Fibroblast of the aortic adventitia (primary cell): ENCODE measurements at regions not wholly inside any gene's neighbourhood (a gene's known extent, or its start where the extent isn't known, plus 50 kb on each side); places are given as distances from the start of the nearest gene placed in this dataset.

Source experiments
- DNase-seq: peaks from one replicate; pipeline ENCODE4 v3.0.0-alpha.2; 2010; ENCODE audit warnings: low read depth
- H3K4me3 ChIP-seq: 2 replicates; pipeline ENCODE4 v1.5.1; 2011; ENCODE audit warnings: low read depth, mild to moderate bottlenecking, control low read depth, low read length, moderate library complexity
- TF ChIP-seq, protein P1 (sequence below): IDR thresholded peaks from 2 replicates; pipeline ENCODE4 v1.5.1; 2011; ENCODE audit warnings: mild to moderate bottlenecking, low read length, control low read depth, inconsistent platforms; ENCODE audit not compliant: insufficient read depth

DNA sequence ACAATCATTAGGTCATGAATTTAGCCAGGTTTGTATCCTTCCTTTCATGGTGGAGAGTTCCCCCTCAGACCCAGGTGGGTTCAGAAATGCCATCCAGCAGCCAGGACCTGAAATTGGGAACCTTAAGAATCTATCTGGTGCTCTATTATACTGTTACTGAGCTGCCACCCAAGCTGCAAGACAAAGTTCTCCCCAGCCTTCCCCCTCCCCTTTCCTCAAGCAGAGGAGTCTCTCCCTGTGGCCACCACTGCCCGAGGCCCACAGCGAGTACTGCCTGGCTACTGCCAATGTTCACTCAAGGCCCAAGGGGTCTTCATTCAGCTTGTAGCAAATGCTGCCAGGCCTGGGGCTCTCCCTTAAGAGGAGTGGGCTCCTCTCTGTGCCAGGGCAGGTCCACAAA is 133.8 kb downstream of the TMEM38B start:
- TF ChIP-seq, protein P1, sequence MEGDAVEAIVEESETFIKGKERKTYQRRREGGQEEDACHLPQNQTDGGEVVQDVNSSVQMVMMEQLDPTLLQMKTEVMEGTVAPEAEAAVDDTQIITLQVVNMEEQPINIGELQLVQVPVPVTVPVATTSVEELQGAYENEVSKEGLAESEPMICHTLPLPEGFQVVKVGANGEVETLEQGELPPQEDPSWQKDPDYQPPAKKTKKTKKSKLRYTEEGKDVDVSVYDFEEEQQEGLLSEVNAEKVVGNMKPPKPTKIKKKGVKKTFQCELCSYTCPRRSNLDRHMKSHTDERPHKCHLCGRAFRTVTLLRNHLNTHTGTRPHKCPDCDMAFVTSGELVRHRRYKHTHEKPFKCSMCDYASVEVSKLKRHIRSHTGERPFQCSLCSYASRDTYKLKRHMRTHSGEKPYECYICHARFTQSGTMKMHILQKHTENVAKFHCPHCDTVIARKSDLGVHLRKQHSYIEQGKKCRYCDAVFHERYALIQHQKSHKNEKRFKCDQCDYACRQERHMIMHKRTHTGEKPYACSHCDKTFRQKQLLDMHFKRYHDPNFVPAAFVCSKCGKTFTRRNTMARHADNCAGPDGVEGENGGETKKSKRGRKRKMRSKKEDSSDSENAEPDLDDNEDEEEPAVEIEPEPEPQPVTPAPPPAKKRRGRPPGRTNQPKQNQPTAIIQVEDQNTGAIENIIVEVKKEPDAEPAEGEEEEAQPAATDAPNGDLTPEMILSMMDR = no peak
- no peak overlapping the region for H3K4me3 ChIP-seq
- no peak for DNase-seq

DNA sequence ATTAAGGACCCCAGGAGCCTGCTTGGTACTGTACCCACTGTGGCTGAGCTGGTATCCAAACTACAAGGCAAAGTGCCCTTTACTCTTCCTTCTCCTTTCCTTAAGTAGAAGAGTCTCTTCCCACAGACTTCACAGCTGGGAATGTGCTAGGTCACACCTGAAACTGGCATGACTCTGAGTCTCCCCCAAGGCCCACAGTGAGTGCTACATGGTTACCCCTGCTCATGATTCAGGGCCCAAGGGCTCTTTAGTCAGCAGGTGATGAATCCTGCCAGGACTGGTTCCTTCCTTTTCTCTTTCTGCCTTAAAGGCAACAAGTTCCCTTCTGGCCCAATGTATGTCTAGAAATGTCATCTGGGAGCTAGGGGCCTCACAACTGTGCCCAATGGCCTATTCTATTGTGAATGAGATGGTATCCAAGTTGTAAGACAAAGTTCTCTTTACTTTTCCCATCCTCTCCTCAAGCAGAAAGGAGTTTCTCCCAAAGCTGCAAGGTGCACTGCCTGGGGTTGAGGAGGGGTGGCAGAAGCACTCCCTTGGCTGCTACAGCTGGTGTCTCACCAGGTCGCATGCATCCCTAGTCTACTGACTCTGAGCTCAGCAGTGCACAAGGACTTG is 134.4 kb downstream of the TMEM38B start:
- H3K4me3 ChIP-seq = no peak overlapping the region
- TF ChIP-seq, protein P1 = no peak
- no peak for DNase-seq

DNA sequence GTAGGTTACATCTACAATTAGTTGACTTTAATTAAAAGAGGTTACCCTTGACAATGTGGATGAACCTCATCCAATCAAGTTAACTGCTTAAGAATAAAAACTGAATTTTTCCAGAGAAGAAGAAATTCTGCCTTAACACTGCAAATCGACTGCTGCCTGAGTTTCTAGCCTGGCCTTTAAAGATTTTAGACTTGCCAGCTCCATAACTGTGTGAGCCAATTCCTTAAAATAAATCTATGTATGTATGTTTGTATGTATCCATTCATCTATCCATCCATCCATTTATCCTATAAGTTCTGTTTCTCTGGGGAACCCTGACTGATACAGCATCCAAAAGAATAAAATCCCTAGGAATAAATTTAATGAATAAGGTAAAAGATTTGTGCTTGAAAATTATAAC is 136.1 kb downstream of the TMEM38B start:
- no peak overlapping the region for H3K4me3 ChIP-seq
- TF ChIP-seq, protein P1 = no peak
- DNase-seq = no peak

DNA sequence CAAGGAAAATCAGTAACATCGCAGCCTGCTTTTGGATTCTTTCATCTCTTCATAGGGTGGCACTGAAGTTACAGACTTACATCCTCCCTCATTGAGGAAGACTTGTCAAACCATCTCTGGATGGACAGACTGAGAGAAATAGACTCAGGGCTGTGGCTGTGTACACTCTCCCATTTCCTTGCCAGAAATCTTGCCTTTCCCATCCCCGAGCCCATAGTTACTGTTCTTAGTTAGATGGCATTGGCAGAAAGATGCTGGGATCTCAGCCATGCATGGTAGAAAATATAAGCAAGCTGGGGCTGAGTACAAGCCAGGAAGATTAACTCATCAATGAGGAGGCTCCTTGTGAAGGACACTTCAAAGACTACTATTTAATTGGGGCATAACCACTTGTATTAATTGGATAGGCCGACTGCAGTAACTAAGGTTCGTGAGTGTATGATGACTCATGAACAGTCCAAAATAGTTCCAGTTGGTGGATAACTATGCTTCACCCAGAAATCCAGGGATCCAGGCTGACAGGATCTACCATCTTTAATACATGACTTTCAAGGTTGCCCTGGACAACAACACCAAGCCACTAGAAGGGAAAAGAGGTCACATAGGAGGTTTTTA is 137.9 kb downstream of the TMEM38B start:
- no peak for DNase-seq
- no peak overlapping the region for H3K4me3 ChIP-seq
- TF ChIP-seq, protein P1 = no peak

DNA sequence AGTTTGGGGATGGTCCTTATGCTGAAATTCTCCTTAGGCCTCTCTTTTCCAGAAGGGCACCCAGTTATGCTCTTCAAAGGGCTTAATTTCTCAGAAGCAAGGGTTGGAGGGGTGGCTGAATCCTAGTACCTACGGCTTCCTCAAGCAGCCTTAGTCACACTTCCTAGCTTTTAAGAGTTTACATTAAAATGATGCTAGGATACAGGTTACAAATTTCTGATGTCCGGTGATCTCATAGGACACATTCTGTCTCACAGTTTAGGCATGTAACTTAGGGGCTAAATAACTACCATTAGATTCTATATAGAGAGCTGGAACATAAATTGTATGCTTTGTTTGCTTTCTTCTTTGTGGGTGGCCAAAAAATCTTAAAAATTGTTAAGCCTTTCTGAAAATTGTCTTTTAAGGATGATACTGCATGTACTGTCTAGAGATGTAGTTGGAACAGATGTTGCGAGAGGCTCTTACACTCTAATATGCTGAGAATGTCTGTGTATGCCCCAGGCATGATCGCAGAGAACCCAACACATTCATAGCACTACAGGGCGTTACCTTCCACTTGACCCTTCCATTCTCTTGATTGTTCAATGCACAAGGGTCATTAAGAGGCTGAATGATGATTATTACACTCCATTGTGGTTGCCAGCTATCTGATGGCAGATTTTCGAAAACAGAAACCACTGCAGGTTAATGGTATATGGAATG is 139.1 kb downstream of the TMEM38B start:
- no peak overlapping the region for H3K4me3 ChIP-seq
- TF ChIP-seq, protein P1 = no peak
- no peak for DNase-seq

DNA sequence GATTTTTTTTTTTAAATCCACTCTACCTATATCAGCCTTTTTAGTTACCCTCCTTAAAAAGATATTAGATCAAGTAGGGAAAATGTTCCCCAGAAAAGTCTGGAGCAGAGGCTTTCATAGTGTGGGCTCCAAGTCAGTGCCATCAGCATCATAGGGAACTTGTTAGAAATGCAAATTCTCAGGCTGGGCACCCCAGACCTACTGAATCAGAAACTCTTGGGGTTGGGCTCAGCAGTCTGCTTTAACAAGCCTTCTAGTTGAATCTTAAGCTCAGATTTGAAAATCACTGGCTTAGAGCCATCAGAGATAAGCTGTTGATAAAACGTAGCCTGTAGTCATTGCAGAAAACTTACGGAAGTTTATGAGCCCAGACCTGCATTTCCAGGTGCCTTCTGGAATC is 140.1 kb downstream of the TMEM38B start:
- H3K4me3 ChIP-seq = no peak overlapping the region
- TF ChIP-seq, protein P1 = no peak
- no peak for DNase-seq
